ENCODE measurements at regions not wholly inside any gene's neighbourhood (a gene's known extent, or its start where the extent isn't known, plus 50 kb on each side); places are given as distances from the start of the nearest gene placed in this dataset.
"Not testable (repeated sequence)": the region's sequence is repeated elsewhere in the genome, so short reads cannot be mapped to it uniquely, and the experiment has no call there.

GRCh38 chr2:6079405-6079804 lies 387.2 kb downstream of the SOX11 start:
- DNase-seq (ENCODE audit: low spot score) = no peak
- intact Hi-C loops (cut with DNase I) = no loop called here

- intact Hi-C loops (cut with DNase I) = no loop called here
- no peak for DNase-seq (ENCODE audit: low spot score)
Observed at GRCh38 chr2:6080932-6081753, 389.0 kb downstream of the SOX11 start.

- intact Hi-C loops (cut with DNase I) = no loop called here
- no peak for DNase-seq (ENCODE audit: low spot score)
Observed at GRCh38 chr2:6081955-6082624, 389.9 kb downstream of the SOX11 start.

- no peak for DNase-seq (ENCODE audit: low spot score)
Observed at GRCh38 chr2:6082625-6083018, 390.4 kb downstream of the SOX11 start.

GRCh38 chr2:6083136-6083535 lies 391.0 kb downstream of the SOX11 start:
- intact Hi-C loops (cut with DNase I) = no loop called here
- DNase-seq (ENCODE audit: low spot score) = no peak

More at GRCh38 chr2:6082625-6083018, 390.4 kb downstream of the SOX11 start:
- intact Hi-C loops (cut with DNase I) = no loop called here

GRCh38 chr2:6089474-6089873 lies 397.3 kb downstream of the SOX11 start:
- intact Hi-C loops (cut with DNase I) = no loop called here
- DNase-seq (ENCODE audit: low spot score) = no peak

- intact Hi-C loops (cut with DNase I) = no loop called here
- DNase-seq (ENCODE audit: low spot score) = no peak
Observed at GRCh38 chr2:6103372-6103771, 411.2 kb downstream of the SOX11 start.

- intact Hi-C loops (cut with DNase I) = no loop called here
- DNase-seq (ENCODE audit: low spot score) = no peak
Observed at GRCh38 chr2:6103949-6104348, 411.8 kb downstream of the SOX11 start.

- no peak for DNase-seq (ENCODE audit: low spot score)
- intact Hi-C loops (cut with DNase I) = no loop called here
Observed at GRCh38 chr2:6107290-6107689, 415.1 kb downstream of the SOX11 start.

- intact Hi-C loops (cut with DNase I) = no loop called here
- no peak for DNase-seq (ENCODE audit: low spot score)
Observed at GRCh38 chr2:6109831-6110230, 417.6 kb downstream of the SOX11 start.

- DNase-seq (ENCODE audit: low spot score) = no peak
- intact Hi-C loops (cut with DNase I) = no loop called here
Observed at GRCh38 chr2:6111781-6112261, 419.6 kb downstream of the SOX11 start.

GRCh38 chr2:6113786-6114185 lies 421.6 kb downstream of the SOX11 start:
- intact Hi-C loops (cut with DNase I) = no loop called here
- DNase-seq (ENCODE audit: low spot score) = no peak

GRCh38 chr2:6127718-6128117 lies 435.5 kb downstream of the SOX11 start:
- intact Hi-C loops (cut with DNase I) = no loop called here

GRCh38 chr2:6139142-6139541 lies 447.0 kb downstream of the SOX11 start:
- no peak for DNase-seq (ENCODE audit: low spot score)
- intact Hi-C loops (cut with DNase I) = no loop called here

More at GRCh38 chr2:6127718-6128117, 435.5 kb downstream of the SOX11 start:
- DNase-seq (ENCODE audit: low spot score) = no peak

- no peak for DNase-seq (ENCODE audit: low spot score)
- intact Hi-C loops (cut with DNase I) = no loop called here
Observed at GRCh38 chr2:6139916-6140315, 447.7 kb downstream of the SOX11 start.

GRCh38 chr2:6140509-6140908 lies 448.3 kb downstream of the SOX11 start:
- DNase-seq (ENCODE audit: low spot score) = no peak
- intact Hi-C loops (cut with DNase I) = no loop called here

GRCh38 chr2:6143812-6144211 lies 451.6 kb downstream of the SOX11 start:
- no peak for DNase-seq (ENCODE audit: low spot score)
- intact Hi-C loops (cut with DNase I) = no loop called here

- DNase-seq (ENCODE audit: low spot score); intact Hi-C loops (cut with DNase I): not testable (repeated sequence)
Observed at GRCh38 chr2:6147215-6147614, 455.0 kb downstream of the SOX11 start.

GRCh38 chr2:6148882-6149281 lies 456.7 kb downstream of the SOX11 start:
- DNase-seq (ENCODE audit: low spot score) = no peak
- intact Hi-C loops (cut with DNase I) = no loop called here

- intact Hi-C loops (cut with DNase I) = no loop called here
- DNase-seq (ENCODE audit: low spot score) = no peak
Observed at GRCh38 chr2:6159606-6160005, 467.4 kb downstream of the SOX11 start.

- DNase-seq (ENCODE audit: low spot score) = no peak
- intact Hi-C loops (cut with DNase I) = no loop called here
Observed at GRCh38 chr2:6163932-6164331, 471.7 kb downstream of the SOX11 start.
